Dedifferentiated amniotic fluid mesenchymal stem cell (primary cell): ENCODE measurements at regions not wholly inside any gene's neighbourhood (a gene's known extent, or its start where the extent isn't known, plus 50 kb on each side); places are given as distances from the start of the nearest gene placed in this dataset.
"Not testable (repeated sequence)": the region's sequence is repeated elsewhere in the genome, so short reads cannot be mapped to it uniquely, and the experiment has no call there.

Experiments
- DNase-seq: peaks from one replicate; pipeline ENCODE4 v3.0.0-alpha.2; 2016; ENCODE audit errors: extremely low spot score

DNA sequence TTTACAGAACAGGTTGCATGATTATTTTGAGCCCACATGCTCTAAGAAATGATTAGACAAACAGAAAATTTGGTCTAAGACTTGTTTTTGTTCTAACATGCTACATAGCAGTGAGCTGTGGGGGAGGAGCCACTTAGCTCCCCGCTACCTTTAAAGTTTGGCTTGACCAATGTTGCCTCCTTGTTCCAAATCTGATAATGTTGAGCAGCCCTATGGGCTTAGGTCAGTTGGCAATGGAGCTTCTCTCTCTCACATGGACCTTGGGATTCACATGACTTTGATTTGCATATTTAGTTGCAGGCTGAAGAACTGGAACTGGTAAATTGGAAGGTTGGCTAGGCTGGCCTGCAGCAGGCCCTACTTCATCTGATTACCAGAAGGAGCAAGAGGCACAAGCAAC lies 116.4 kb downstream of the EBLN2 start:
- no peak for DNase-seq

DNA sequence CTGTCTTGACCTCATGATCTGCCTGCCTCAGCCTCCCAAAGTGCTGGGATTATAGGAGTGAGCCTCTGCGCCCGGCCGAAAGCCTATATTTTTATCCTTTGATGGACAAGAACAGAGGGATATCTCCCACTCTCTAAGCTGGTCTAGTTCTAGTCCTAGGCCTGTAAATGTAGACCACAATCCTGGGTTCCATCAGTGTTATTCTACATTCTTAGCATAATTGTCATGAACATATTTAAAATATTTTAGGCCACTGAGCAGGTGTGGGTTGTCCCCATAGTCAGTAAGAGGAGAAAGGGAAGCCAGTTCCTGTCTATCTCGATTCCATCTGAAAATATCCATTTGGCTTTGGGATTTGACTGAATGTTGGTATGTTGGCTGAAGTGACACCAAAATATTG lies 118.1 kb downstream of the EBLN2 start:
- no peak for DNase-seq

DNA sequence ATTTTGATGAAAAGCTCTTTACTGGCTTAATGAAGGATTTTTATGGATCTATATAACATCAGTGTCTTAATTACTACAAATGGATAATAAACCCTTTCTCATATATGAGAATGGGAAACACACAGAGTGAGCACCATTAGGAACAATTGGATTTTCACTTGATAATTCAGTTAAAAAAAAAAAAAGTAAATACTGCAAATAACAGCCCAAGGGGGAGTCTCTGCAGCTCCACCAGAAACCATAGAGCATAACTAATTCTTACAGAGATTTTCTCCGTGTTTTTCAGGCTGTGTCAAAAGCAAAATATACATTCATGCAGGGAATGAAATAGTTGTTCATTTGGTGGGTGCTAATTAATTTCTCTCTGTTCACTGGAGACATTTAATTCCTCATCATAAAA lies 125.3 kb downstream of the EBLN2 start:
- no peak for DNase-seq

DNA sequence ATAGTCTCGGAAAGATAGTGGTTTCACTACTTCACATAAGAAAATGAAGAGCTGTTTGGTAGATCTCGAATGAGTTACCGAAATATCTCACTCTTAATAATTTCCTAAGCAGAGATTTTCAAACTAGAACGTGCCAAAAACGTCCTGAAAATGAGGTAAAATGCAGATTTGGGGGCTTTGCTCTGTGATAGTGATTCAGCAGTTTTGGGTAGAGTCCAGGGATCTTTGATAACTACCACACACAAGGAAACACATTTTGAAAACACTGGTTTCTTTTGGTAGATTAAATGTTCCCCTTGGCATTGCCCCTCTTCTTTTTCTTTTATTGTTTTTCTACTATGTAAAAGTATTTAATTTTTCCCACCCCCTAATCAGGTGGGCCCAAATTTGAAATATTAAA lies 125.9 kb downstream of the EBLN2 start:
- no peak for DNase-seq

DNA sequence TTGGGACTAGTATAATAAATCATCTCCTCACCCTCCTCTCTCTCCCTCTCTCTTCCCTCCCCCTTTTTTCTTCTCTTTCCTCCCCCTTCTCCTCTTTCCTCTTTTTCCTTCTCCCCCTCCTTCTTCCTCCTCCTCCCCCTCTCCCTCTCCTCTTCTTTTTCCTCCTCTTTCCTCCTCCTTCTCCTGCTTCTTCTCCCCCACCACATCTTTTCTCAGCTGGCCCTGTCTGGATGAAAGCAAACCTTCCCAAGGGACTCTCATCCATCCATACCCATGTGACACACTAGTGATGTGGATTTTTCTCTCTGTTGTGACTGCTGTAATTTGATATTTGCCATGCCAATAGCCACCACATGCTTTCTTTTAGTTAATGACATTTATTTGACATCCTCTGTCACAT lies 127.2 kb downstream of the EBLN2 start:
- no peak for DNase-seq

DNA sequence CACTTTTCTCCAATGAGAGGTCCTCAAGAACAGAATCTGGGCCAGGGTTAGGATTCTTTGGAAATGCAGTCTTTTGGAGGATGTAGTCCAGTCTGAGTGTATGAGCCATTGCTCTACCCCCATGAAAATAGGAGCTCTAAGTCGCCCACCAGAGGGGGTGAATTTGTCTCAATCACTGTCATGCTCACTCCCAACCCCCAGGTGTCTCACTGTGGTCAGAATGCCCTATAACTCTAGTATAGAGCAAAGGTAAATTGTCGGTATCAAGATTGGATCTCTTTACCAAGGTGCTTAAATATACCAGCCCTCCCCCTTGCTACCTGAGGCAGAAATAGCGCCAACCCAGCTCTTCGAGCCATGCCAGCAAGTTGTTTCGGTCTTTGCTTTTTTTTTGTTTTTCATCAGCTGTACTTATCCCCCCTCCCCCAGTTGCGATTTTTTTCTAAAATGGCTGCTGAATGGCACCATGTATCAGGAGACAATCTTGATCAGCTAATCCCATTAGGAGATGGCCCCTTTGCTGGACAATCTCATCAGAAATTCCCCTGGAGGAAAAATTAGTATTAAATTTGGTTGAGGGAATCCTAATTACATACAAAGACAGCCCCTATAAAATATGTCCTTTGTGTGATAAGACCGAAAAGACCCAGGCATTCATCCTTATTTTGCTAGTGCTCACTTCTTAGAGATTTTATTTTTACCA lies 130.7 kb downstream of the EBLN2 start:
- no peak for DNase-seq

DNA sequence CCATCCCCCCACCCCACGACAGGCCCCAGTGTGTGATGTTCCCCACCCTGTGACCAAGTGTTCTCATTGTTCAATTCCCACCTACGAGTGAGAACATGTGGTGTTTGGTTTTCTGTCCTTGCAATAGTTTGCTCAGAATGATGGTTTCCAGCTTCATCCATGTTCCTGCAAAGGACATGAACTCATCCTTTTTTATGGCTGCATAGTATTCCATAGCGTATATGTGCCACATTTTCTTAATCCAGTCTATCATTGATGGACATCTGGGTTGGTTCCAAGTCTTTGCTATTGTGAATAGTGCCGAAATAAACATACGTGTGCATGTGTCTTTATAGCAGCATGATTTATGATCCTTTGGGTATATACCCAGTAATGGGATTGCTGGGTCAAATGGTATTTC lies 132.5 kb downstream of the EBLN2 start:
- DNase-seq, result not testable (repeated sequence)

DNA sequence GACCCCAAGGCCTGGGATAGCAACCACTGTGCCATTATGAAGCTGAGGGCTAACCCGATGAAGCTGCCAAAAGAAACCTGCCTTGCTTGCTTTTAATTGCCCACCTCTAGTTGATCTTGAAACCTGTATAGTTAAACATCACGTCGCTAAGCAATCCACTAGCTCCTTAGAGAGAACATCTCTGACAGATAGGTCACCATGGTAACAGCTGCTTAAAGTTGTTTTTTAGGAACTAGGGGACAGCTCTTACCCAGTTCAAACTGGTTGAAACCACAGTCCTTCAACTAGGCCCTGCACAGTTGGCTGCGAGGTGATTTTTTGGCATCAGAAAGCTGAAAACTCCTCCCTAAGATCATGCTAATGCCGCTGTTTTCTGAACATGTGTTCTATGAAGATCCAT lies 135.7 kb downstream of the EBLN2 start:
- no peak for DNase-seq

DNA sequence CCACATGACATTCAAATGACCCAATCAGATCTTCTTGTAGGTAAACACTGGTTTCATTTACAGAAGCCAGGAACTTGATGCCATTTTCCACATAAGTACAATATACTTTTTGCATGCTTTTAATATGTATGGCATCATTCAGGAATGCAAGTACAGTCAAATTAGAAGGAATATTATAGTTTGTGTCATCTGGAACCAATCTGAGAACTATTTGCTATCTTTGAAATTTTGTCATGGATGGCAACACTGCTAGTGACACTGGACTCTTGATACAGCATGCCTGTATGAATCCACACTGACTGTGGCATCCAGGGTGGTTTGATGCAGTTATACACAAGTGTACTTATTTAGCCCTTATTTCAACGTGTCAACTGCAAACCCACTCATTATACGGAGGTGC lies 141.6 kb downstream of the EBLN2 start:
- DNase-seq, result peak; percentile 39

DNA sequence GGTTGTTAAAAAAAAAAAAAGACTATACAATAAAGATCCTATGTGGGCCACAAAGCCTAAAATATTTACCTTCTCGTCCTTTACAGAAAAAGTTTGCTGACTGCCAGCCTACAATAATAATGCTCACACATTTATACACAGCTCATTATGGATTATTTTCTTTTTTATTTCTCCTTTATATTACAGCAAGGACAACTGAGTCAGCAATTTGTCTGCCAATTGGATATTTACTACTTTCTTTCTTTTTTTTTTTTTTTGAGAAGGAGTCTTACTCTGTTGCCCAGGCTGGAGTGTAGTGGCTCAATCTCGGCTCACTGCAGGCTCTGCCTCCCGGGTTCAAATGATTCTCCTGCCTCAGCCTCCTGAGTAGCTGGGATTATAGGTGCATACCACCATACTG lies 142.2 kb downstream of the EBLN2 start:
- no peak for DNase-seq

DNA sequence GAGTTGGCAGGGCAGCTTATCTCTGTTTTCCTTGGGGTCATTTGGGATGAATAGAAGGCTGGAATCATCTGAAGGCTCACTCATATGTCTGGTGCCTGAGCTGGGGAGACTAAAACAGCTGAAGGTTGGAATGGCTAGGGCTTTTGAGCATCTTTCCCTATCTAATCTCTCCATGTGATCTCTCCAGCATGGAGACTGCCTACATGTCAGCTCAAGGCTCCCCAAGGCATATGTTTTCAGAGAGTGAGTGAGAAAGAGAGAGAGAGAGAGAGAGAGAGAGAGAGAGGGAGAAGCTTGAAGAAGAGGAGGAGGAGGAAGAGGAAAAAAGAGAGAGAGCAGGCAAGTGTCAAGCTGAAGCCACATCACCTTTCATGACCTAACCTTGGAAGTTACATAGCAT lies 143.4 kb downstream of the EBLN2 start:
- no peak for DNase-seq

DNA sequence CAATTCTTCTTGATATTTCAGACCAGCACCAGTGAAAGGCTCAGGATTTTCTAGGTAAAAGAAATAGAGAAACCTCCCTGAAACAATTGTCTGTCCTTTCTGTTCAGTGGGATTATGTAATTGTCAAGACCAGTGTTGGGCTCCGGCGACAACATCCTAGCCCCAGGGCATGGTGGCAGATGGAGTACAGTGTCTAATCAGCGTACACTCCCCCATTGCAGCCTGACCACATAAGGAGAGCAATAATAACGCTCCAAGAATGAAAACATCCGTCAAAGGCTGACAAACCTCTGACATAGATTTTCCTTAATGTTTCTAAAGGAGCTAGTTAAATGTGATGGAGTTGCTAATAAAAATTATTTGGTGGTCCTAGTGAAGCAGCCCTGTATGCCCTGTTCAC lies 144.6 kb downstream of the EBLN2 start:
- no peak for DNase-seq

DNA sequence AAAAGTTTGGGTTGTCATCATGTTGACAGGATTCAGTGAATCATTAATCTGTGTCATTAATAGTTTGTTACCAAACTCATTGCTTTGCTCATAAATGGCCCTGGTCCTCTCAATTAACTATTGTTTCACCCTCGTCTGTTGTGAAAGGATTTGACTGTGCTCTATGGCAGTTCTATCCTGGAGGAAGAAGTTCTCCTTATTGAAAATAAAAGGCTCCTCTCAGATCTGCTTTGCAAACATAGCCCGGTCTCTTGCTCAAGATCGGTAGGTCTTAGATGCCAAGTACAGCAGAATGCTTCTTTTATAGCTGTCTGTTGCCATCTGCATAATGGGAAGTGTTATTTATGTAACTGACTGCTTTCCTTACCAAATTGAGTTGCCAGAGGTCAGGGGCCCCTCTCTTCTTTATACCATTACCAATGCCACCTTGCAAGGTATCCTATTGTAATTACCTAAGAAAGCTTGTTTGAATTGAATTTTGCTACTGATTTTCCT lies 146.5 kb downstream of the EBLN2 start:
- no peak for DNase-seq

DNA sequence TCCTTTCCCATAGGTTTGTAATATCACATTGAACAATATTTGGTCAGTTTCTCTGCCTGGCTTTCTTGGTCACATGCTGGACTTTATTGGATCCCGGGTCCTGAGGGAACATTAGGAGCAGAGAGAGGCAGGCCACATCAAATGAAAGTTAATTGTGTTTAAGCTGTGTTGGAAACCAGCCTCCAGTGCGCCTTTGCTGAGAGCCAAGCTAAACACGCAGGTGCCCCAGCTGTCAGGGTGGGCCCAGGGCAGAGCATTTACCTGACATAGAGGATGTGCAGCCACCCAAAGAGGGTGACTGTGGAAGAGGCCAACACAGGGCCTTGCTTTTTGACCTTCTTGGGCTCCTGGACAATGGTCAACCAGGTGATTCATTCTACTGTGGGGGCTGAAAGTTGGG lies 149.3 kb downstream of the EBLN2 start:
- DNase-seq, result no peak

DNA sequence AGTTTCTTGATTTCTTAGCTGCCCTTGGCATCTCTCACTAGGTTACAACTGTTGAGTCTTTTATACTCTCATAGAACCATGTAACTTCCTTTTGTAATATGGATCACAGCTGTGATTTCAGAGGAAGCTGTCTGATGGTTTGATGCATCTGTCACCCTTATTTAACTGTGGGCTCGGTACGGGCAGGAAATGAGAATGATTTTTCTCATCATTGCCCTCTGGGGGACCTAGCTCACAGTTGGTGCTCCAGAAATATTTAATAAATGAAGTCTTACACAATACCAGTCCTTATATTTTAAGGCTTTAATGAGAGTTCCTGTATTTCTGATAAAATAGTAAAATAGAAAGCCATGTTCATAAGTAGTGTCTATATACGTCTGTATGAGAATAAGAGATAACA lies 151.2 kb downstream of the EBLN2 start:
- no peak for DNase-seq

DNA sequence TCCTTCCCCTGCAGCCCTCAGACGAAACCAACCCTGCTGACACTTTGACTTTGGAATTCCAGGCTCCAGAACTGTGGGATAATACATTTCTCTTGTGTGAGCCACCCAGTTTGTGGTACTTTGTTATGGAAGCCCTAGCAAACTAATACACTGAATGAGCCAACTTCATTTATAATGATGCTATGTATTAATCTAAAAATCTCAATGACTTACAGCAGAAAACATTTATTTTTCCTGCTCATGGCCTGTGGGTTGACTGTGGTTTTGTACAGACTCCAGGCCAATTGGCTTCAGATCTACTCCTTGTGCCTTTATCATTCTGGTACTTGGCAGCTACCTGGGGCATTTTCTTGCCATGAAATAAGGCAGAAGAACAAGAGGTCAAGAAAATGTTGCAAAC lies 152.4 kb downstream of the EBLN2 start:
- DNase-seq, result no peak

DNA sequence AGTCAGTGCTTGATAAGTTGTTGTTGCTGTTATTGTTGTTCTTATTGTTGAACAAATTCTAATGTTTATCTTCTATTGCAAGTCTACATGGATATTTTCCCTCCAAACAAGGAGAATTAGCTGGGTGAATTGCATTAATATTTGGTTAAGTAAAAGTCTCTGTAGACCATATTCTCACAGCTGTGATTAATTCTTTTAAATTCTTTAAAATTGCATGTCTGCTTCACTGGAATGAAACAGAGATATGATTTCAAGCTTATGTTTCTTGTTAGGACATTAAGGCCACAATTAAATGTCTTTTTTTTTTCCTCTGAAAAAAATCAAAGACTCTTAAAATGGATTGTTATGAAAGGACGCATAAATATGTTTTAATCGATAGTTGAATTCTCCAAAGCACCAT lies 153.4 kb downstream of the EBLN2 start:
- DNase-seq, result no peak

DNA sequence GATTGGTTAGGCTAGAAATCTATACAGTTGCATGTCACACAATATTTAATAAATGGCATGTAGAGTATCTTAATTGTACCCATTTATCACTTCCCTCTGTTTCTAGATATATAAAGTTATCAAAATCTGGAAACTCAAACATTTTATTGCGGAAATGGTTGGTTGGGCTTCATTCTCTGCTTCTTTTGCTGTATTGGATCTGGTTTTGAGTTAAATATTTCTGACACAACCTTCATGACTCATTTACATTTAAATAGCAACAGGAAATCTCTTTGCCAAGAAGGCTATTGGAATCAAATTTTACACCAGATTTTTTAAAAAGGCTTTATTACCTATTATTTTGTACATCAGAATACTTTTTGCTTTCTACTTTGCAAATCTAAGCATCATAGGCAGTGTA lies 153.8 kb downstream of the EBLN2 start:
- peak; percentile 59 for DNase-seq

DNA sequence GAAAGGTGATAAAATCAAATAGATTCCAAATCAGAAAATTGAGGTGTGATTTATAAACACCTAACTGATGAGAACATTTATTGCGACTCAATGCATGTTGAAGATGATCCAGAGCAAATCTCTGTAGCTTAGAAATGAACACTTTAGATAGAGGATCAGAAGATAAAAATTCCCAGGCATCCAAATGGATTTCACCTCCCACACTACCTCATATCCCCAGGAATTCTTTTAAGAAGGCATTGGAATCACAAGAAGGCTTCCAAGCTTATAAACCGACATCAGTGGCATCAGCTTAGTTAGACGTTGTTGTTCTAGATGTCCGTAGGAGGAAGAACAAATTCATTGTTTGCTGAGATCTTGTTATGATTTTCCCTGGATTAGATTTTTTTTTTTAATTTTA lies 154.4 kb downstream of the EBLN2 start:
- DNase-seq, result no peak

DNA sequence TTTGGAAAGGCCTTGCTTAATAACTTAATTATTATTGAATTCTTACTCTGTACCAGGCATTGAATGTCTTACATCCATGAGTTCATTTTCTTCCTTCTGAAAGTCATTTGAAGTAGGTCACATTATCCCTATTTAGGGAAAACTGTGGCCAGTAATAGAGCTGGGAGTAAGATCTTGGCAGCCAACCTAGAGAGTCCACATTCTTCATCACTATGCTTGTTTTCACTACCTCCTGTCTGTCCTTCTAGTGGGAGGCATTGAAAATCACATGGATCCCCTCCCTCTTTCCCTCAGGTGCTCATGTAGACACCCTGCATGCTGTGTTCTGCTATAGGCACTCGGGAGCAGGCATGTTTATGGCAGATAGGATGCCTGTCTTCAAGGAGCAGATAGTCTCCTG lies 154.9 kb downstream of the EBLN2 start:
- no peak for DNase-seq

DNA sequence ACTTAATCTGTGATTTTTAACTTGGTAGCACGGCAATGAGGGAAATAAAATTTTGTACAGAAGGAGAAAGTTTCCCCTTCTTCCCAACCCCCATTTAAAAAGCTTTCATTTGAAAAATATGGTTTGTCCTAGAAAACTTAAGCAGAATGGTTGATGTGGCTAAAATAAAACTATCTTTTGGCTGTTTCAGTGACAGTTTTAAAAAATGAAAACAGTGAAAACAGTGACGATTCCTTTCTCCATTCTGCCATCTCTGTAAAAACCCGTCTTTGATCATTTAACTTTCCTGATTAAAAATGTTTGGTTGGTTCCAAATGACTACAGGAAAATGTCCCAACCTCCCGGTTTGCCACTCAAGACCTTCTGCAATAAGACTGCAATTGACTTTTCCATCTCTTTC lies 160.7 kb downstream of the EBLN2 start:
- no peak for DNase-seq

DNA sequence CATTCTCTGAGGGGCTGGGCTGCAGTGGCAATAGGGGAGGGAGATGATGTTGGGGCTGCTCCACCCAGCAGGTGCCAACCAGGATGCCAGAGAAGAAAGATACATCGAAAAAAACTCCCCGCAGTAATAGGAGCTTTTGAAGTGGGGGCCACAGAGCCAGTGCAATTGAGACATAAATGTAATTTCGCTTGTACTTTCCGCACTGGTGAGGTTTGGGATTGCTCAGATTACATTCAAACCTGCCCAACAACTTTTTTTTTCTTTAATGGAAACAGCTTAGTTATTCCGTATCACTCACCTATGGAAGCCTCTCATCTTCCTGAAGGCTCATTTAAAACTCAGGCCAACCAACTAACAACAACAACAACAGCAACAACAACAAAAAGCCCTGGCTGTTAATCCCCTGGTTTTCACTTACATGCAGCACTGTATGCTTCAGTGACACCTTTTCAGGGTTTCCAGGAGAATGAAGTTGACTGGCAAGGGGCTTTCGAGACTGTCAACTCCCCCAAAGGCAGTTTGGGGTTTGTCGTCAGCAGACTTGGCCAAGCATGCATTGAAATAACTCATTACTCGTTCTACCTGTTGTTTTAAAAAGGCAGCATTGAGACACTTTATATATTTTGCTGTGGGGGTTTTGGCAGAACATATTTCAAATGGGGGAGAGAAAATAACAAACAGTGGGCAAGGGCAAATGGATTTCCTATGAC lies 163.8 kb downstream of the EBLN2 start:
- DNase-seq, result no peak

DNA sequence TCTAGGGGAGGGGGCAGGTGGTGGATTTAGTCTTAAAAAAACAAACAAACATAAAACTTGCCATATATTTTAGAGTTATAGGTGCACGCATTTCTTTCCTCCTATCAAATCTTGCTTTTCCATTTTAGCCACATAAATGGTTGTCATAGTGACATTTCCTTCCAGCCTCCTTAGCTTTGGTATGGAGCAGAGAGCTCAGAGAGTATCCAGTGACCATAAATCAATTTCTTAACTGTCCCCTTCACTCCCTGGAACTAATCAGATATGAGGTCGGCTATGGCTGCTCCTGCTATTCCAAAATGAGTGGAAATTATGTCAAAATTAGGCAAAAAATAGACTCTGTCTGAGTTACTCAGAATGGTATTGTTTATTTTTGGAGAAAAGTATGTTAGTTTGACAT lies 164.5 kb downstream of the EBLN2 start:
- peak; percentile 27 for DNase-seq

DNA sequence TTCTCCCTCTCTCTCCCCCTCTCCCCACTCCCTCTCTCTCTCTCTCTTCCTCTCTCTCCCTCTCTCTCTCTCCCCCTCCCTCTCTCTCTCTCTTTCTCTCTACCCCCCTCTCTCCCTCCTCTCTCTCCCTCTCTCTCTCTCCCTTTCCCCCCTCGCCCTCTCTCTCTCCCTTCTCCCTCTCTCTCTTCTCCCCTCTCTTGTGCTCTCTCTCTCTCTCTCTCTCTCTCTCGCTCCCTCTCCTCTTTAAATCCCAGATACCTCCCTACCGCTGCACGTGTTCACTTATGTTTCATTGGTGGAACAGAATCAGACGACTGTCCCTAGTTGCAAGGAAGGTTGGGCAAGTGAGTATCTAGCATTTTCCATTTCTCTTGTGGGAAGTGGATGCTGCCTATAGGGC lies 166.5 kb downstream of the EBLN2 start:
- DNase-seq, result no peak
